A549 (cell line): ENCODE measurements at regions not wholly inside any gene's neighbourhood (a gene's known extent, or its start where the extent isn't known, plus 50 kb on each side); places are given as distances from the start of the nearest gene placed in this dataset.

Source experiments
- ATAC-seq, 2 experiments: fragments of 200-7000 bp in 1 of 2; fragments of >200 bp in 1 of 2; cut with Nextera tagmentation in 1 of 2; cut with Tn5 transposase in 1 of 2; 3 replicates each; pipeline versions ENCODE4 v1.8.0 to v1.9.1; 2018 to 2020; ENCODE audit warnings: mild to moderate bottlenecking in 1 of 2, moderate library complexity in 1 of 2
- CTCF ChIA-PET: fragments of 300-600 bp; sonication (Branson Sonifier 250); formaldehyde crosslinking; extraction: SDS; loops from one replicate; lab custom pipeline; 2021; ENCODE audit warnings: antibody characterized with exemption, inconsistent platforms; lab: Yijun Ruan, JAX
- POLR2A ChIA-PET: fragments of 350-600 bp; formaldehyde crosslinking; extraction: SDS; loops from one replicate; lab custom pipeline; 2021; ENCODE audit warnings: antibody characterized with exemption, inconsistent platforms; lab: Yijun Ruan, JAX
- DNase-seq, 2 experiments: peaks; one replicate each; pipeline versions ENCODE4 v3.0.0 to v3.0.0-alpha.2; 2011 to 2016; ENCODE audit warnings: low read depth in 1 of 2, low spot score in 1 of 2
- FAIRE-seq: peaks from 2 replicates; lab custom pipeline; 2011; peaks lifted over from hg19 to GRCh38; lab: Jason Lieb, UNC
- H3K27ac ChIP-seq, 2 experiments: fragments of >200 bp; sonication (Bioruptor Twin); formaldehyde crosslinking; 3 replicates each; pipeline ENCODE4 v1.5.1; 2016 to 2017
- H3K4me1 ChIP-seq: fragments of >200 bp; sonication (Bioruptor Twin); formaldehyde crosslinking; 3 replicates; pipeline ENCODE4 v1.6.1; 2016
- H3K4me2 ChIP-seq: fragments of >200 bp; sonication (Bioruptor Twin); formaldehyde crosslinking; 3 replicates; pipeline ENCODE4 v1.6.1; 2016
- H3K4me3 ChIP-seq: fragments of >200 bp; sonication (Bioruptor Twin); formaldehyde crosslinking; 3 replicates; pipeline ENCODE4 v1.5.1; 2016
- H3K9me3 ChIP-seq: fragments of >200 bp; sonication (Bioruptor Twin); formaldehyde crosslinking; 3 replicates; pipeline ENCODE4 v1.6.1; 2016
- BCL3 ChIP-seq: fragments of >200 bp; sonication (Bioruptor Twin); formaldehyde crosslinking; IDR thresholded peaks from 3 replicates; pipeline ENCODE4 v1.6.1; 2016
- CBX8 ChIP-seq: fragments of 200-600 bp; sonication (generic); IDR thresholded peaks from 2 replicates; pipeline ENCODE4 v1.6.1; 2016
- E2F6 ChIP-seq: IDR thresholded peaks from 2 replicates; pipeline ENCODE4 v1.6.1; 2012; ENCODE audit warnings: low read depth, borderline replicate concordance
- FOSL2 ChIP-seq, 2 experiments: fragments of 450-650 bp in 1 of 2; fragments of >200 bp in 1 of 2; sonication (Bioruptor Twin) in 1 of 2; formaldehyde crosslinking; IDR thresholded peaks; 2 replicates each; pipeline versions ENCODE4 v1.5.0 to v1.6.1; 2016 to 2020; ENCODE audit warnings: mild to moderate bottlenecking in 1 of 2, moderate library complexity in 1 of 2
- FOXS1 ChIP-seq: fragments of 250-450 bp; sonication (Bioruptor Pico); IDR thresholded peaks from 2 replicates; pipeline ENCODE4 v1.5.0; 2020; ENCODE audit warnings: mild to moderate bottlenecking, moderate library complexity
- GATA3 ChIP-seq: IDR thresholded peaks from 2 replicates; pipeline ENCODE4 v1.6.1; 2012; ENCODE audit warnings: borderline replicate concordance
- HEYL ChIP-seq: fragments of 250-450 bp; sonication (Bioruptor Pico); IDR thresholded peaks from 2 replicates; pipeline ENCODE4 v1.8.0; 2021; ENCODE audit warnings: mild to moderate bottlenecking, moderate library complexity
- HOXB13 ChIP-seq: fragments of 250-450 bp; sonication (Bioruptor Pico); IDR thresholded peaks from 2 replicates; pipeline ENCODE4 v1.5.0; 2020; ENCODE audit warnings: low read depth, mild to moderate bottlenecking, moderate library complexity
- JUNB ChIP-seq: fragments of >200 bp; sonication (Bioruptor Twin); formaldehyde crosslinking; IDR thresholded peaks from 2 replicates; pipeline ENCODE4 v1.6.1; 2016
- KDM1A ChIP-seq: fragments of 200-600 bp; sonication (generic); IDR thresholded peaks from 2 replicates; pipeline ENCODE4 v1.6.1; 2016; ENCODE audit warnings: low read depth, mild to moderate bottlenecking
- KDM5A ChIP-seq: fragments of 200-600 bp; sonication (generic); IDR thresholded peaks from 2 replicates; pipeline ENCODE4 v1.6.1; 2016; ENCODE audit warnings: antibody characterized with exemption, mild to moderate bottlenecking
- MAX ChIP-seq: IDR thresholded peaks from 2 replicates; pipeline ENCODE4 v1.6.1; 2012
- MYC ChIP-seq: IDR thresholded peaks from 2 replicates; pipeline ENCODE4 v1.6.1; 2012; ENCODE audit warnings: mild to moderate bottlenecking, inconsistent platforms, low read length, improper control_type of control experiment, borderline replicate concordance
- NPAS2 ChIP-seq: fragments of 250-450 bp; sonication (Bioruptor Pico); IDR thresholded peaks from 2 replicates; pipeline ENCODE4 v1.8.0; 2022; ENCODE audit warnings: mild to moderate bottlenecking, moderate library complexity, borderline replicate concordance
- POLR2AphosphoS2 ChIP-seq: conservative IDR thresholded peaks from 2 replicates; pipeline ENCODE4 v1.6.1; 2012; ENCODE audit warnings: low read length, improper control_type of control experiment, inconsistent platforms
- RAD21 ChIP-seq, 2 experiments: fragments of >200 bp in 1 of 2; sonication (Bioruptor Twin) in 1 of 2; formaldehyde crosslinking in 1 of 2; IDR thresholded peaks in 1 of 2; conservative IDR thresholded peaks in 1 of 2; 2 replicates in 1 of 2; 3 replicates in 1 of 2; pipeline ENCODE4 v1.6.1; 2012 to 2018; ENCODE audit warnings: inconsistent platforms in 1 of 2
- RARB ChIP-seq: fragments of 250-450 bp; sonication (Bioruptor Pico); IDR thresholded peaks from 2 replicates; pipeline ENCODE4 v1.8.0; 2021; ENCODE audit warnings: mild to moderate bottlenecking, moderate library complexity
- RNF2 ChIP-seq: fragments of 200-600 bp; sonication (generic); IDR thresholded peaks from 2 replicates; pipeline ENCODE4 v1.6.1; 2016; ENCODE audit warnings: low read depth, mild to moderate bottlenecking, antibody characterized with exemption, moderate library complexity, borderline replicate concordance
- TFCP2L1 ChIP-seq: fragments of 250-450 bp; sonication (Bioruptor Pico); IDR thresholded peaks from 2 replicates; pipeline ENCODE4 v1.5.0; 2021; ENCODE audit warnings: mild to moderate bottlenecking
- USF2 ChIP-seq: fragments of 450-650 bp; IDR thresholded peaks from 2 replicates; pipeline ENCODE4 v1.6.1; 2014; ENCODE audit warnings: antibody characterized with exemption
- ZFP36 ChIP-seq: fragments of 450-650 bp; IDR thresholded peaks from 2 replicates; pipeline ENCODE4 v1.6.1; 2014; ENCODE audit warnings: borderline replicate concordance; ENCODE audit not compliant: partially characterized antibody
- ZNF302 ChIP-seq: fragments of 250-450 bp; sonication (Bioruptor Pico); IDR thresholded peaks from 2 replicates; pipeline ENCODE4 v1.9.0; 2021; ENCODE audit warnings: inconsistent platforms, mild to moderate bottlenecking, moderate library complexity
- whole genome bisulfite sequencing: methylation state at CpG from one replicate; pipeline ENCODE4 v1.1.6; 2017; ENCODE audit errors: missing lambda C conversion rate; 5-methylcytosine and 5-hydroxymethylcytosine counted together
- TF ChIP-seq, protein P1 (sequence below): fragments of 200-600 bp; sonication (generic); IDR thresholded peaks from 2 replicates; pipeline ENCODE4 v1.6.1; 2016; ENCODE audit warnings: antibody characterized with exemption, mild to moderate bottlenecking, moderate library complexity
- TF ChIP-seq, protein P2 (sequence below): fragments of >200 bp; sonication (Bioruptor Twin); formaldehyde crosslinking; IDR thresholded peaks from 2 replicates; pipeline ENCODE4 v1.6.1; 2016
- TF ChIP-seq, protein P3 (sequence below): fragments of 250-450 bp; sonication (Bioruptor Pico); IDR thresholded peaks from 2 replicates; pipeline ENCODE4 v1.5.0; 2021; ENCODE audit warnings: mild to moderate bottlenecking, moderate library complexity, borderline replicate concordance
- TF ChIP-seq, protein P4 (sequence below): fragments of 150-350 bp; IDR thresholded peaks from 2 replicates; pipeline ENCODE4 v1.6.1; 2014; ENCODE audit warnings: low read depth, mild to moderate bottlenecking, low read length

DNA sequence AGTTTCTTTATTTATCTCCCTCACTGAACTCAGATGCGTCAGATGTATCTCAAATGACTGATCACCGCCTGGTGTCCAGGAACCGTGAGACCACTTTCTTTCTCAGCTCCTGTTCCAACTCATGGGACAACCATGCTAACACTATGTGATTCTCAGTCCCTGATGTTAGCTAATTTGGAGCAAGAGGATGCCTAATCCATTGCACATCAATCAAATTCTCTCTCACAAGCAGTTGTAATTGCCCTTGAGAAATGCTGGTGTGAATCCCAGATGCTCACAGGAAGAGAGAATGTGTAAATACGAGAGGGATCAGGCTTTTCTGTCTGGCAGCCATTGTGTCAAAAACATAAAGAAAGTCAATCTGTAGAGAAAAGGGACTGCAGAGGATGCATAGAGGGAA is 134.9 kb downstream of the WSCD1 start (continued):
- TF ChIP-seq, protein P1, sequence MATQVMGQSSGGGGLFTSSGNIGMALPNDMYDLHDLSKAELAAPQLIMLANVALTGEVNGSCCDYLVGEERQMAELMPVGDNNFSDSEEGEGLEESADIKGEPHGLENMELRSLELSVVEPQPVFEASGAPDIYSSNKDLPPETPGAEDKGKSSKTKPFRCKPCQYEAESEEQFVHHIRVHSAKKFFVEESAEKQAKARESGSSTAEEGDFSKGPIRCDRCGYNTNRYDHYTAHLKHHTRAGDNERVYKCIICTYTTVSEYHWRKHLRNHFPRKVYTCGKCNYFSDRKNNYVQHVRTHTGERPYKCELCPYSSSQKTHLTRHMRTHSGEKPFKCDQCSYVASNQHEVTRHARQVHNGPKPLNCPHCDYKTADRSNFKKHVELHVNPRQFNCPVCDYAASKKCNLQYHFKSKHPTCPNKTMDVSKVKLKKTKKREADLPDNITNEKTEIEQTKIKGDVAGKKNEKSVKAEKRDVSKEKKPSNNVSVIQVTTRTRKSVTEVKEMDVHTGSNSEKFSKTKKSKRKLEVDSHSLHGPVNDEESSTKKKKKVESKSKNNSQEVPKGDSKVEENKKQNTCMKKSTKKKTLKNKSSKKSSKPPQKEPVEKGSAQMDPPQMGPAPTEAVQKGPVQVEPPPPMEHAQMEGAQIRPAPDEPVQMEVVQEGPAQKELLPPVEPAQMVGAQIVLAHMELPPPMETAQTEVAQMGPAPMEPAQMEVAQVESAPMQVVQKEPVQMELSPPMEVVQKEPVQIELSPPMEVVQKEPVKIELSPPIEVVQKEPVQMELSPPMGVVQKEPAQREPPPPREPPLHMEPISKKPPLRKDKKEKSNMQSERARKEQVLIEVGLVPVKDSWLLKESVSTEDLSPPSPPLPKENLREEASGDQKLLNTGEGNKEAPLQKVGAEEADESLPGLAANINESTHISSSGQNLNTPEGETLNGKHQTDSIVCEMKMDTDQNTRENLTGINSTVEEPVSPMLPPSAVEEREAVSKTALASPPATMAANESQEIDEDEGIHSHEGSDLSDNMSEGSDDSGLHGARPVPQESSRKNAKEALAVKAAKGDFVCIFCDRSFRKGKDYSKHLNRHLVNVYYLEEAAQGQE: no peak
- no peak for TF ChIP-seq KDM5A
- TF ChIP-seq FOXS1 (CRISPR knock-in tag): no peak
- TF ChIP-seq, protein P2, sequence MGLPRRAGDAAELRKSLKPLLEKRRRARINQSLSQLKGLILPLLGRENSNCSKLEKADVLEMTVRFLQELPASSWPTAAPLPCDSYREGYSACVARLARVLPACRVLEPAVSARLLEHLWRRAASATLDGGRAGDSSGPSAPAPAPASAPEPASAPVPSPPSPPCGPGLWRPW: no peak
- no peak for TF ChIP-seq E2F6
- no peak for TF ChIP-seq HOXB13 (CRISPR knock-in tag)
- TF ChIP-seq, all 56 proteins: peak for 0

GRCh38 chr17:6204203-6204722 is 134.1 kb downstream of the WSCD1 start:
- no peak for DNase-seq
- POLR2A ChIA-PET: no interaction called here
- Histone ChIP-seq H3K9me3 (no peaks in the 10 kb centered on the region), H3K4me1 (no peaks in the 10 kb centered on the region), H3K4me3 (no peak overlapping the region)
- WGBS: 9% methylated on average over 10 of the region's 10 CpGs
- TF ChIP-seq RAD21 (conservative IDR thresholded peaks at IDR 0.05 in 1 of 2, IDR thresholded peaks at IDR 0.05 in 1 of 2) (no peak), ZFP36 (peak; percentile 12), RNF2 (peak; percentile 83), BCL3 (no peak), CBX8 (peak; percentile 93), TFCP2L1 (no peak), MYC (no peak)
- TF ChIP-seq, all 56 proteins: peak for 3
- ATAC-seq: no peak
- CTCF ChIA-PET: no interaction called here
- Histone ChIP-seq H3K27ac (no peak overlapping the region), H3K4me2 (no peak overlapping the region)
- no peak for FAIRE-seq

DNA sequence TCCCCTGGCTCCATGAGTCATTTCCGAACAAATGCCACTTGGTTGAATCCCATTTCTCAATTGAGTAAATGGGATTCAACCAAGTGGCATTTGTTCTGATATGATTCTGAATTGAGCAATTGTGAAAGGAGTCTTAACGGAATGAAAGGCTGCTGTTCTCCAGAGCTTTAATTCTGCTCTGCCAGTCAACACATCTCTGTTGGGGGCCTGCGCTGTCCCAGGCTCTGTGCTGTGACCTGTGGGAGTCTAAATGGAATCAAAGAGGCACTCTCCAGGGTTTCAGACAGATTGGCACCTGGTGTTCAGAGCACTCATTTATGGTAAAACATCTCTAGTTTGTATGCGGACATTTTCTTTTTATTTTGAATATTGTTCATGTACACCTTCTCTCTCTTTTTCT is 126.2 kb downstream of the WSCD1 start:
- Histone ChIP-seq H3K9me3 (peaks cover 8% of the 10 kb centered on the region; the same call in 2 of the 3 replicates), H3K4me3 (no peak overlapping the region), H3K4me2 (no peak overlapping the region), H3K4me1 (no peaks in the 10 kb centered on the region), H3K27ac (no peak overlapping the region)
- ChIA-PET CTCF (no interaction called here), POLR2A (no interaction called here)
- DNase-seq (no peak), FAIRE-seq (no peak), ATAC-seq (no peak)
- 63% methylated on average over 4 of the region's 4 CpGs for WGBS
- TF ChIP-seq, protein P3, sequence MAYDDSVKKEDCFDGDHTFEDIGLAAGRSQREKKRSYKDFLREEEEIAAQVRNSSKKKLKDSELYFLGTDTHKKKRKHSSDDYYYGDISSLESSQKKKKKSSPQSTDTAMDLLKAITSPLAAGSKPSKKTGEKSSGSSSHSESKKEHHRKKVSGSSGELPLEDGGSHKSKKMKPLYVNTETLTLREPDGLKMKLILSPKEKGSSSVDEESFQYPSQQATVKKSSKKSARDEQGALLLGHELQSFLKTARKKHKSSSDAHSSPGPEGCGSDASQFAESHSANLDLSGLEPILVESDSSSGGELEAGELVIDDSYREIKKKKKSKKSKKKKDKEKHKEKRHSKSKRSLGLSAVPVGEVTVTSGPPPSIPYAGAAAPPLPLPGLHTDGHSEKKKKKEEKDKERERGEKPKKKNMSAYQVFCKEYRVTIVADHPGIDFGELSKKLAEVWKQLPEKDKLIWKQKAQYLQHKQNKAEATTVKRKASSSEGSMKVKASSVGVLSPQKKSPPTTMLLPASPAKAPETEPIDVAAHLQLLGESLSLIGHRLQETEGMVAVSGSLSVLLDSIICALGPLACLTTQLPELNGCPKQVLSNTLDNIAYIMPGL (CRISPR knock-in tag): no peak
- TF ChIP-seq HEYL (CRISPR knock-in tag): no peak
- no peak for TF ChIP-seq POLR2AphosphoS2
- TF ChIP-seq USF2: no peak
- TF ChIP-seq NPAS2 (CRISPR knock-in tag): no peak
- TF ChIP-seq ZFP36: no peak
- no peak for TF ChIP-seq JUNB
- no peak for TF ChIP-seq FOSL2 (IDR thresholded peaks at IDR 0.05)
- no peak for TF ChIP-seq FOSL2 (CRISPR knock-in tag; IDR thresholded peaks at IDR 0.05)
- no peak for TF ChIP-seq KDM1A
- TF ChIP-seq, protein P4, sequence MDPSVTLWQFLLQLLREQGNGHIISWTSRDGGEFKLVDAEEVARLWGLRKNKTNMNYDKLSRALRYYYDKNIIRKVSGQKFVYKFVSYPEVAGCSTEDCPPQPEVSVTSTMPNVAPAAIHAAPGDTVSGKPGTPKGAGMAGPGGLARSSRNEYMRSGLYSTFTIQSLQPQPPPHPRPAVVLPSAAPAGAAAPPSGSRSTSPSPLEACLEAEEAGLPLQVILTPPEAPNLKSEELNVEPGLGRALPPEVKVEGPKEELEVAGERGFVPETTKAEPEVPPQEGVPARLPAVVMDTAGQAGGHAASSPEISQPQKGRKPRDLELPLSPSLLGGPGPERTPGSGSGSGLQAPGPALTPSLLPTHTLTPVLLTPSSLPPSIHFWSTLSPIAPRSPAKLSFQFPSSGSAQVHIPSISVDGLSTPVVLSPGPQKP: no peak
- TF ChIP-seq GATA3: no peak
- TF ChIP-seq RARB (CRISPR knock-in tag): no peak
- no peak for TF ChIP-seq MAX
- no peak for TF ChIP-seq ZNF302
- no peak for TF ChIP-seq TFCP2L1
